ENCODE measurements at regions not wholly inside any gene's neighbourhood (a gene's known extent, or its start where the extent isn't known, plus 50 kb on each side); places are given as distances from the start of the nearest gene placed in this dataset.

DNA sequence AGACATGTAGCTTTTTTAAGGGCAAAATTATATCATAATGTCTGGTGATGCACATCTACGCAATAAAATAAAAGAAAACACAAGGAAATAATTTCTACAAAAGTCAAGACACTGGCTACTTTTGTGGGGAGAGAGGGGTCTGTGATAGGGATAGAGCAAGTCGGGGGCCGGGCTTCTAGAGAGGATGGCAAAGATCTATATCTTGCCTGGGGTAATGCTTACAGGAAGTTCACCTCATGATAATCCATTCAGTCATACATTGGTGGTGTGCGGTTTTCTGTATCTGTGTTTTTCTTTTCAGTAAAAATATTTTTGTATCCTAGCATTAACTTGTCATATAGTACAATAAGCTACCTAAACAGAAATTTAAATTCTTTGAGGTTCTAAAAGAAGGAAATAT, 178.8 kb downstream of the ARRDC4 start:
- no peak for TF ChIP-seq EZH2phosphoT487 (IDR thresholded peaks at IDR 0.05; ENCODE audit: insufficient read depth, low read depth)
- no peak for TF ChIP-seq EZH2 (IDR thresholded peaks at IDR 0.05; ENCODE audit: insufficient read depth, poor library complexity, severe bottlenecking)
